Activated CD4-positive, alpha-beta T cell treated with anti-CD3 and anti-CD28 coated beads, Interleukin-2, amount 10 ng/mL, durations not matched to agents 7 days and 5 days (primary cell): ENCODE measurements at regions not wholly inside any gene's neighbourhood (a gene's known extent, or its start where the extent isn't known, plus 50 kb on each side); places are given as distances from the start of the nearest gene placed in this dataset.
A peak's percentile ranks its signal among the peaks of the same experiment; 100 is the strongest.

Experiments
- CTCF ChIA-PET: fragments of 350-600 bp; sonication (Branson Sonifier 250); formaldehyde crosslinking; loops from one replicate; lab custom pipeline; 2021; ENCODE audit warnings: antibody characterized with exemption; lab: Charles Lee
- POLR2A ChIA-PET: fragments of 350-600 bp; sonication (Branson Sonifier 250); formaldehyde crosslinking; loops from one replicate; lab custom pipeline; 2021; ENCODE audit warnings: antibody characterized with exemption; lab: Charles Lee
- DNase-seq: peaks from one replicate; pipeline ENCODE4 v3.0.0-alpha.2; 2020
- H3K27ac Mint-ChIP-seq: one replicate; pipeline ENCODE4 v1.8.0; 2021; ENCODE audit warnings: mild to moderate bottlenecking, moderate library complexity, mixed read lengths
- H3K27me3 Mint-ChIP-seq: one replicate; pipeline ENCODE4 v1.8.0; 2021; ENCODE audit warnings: mixed read lengths
- H3K36me3 Mint-ChIP-seq: one replicate; pipeline ENCODE4 v1.8.0; 2021; ENCODE audit warnings: low read depth, mixed read lengths
- H3K4me1 Mint-ChIP-seq: one replicate; pipeline ENCODE4 v1.8.0; 2021; ENCODE audit warnings: mixed read lengths
- H3K4me3 Mint-ChIP-seq: one replicate; pipeline ENCODE4 v1.8.0; 2021; ENCODE audit warnings: mild to moderate bottlenecking, moderate library complexity, mixed read lengths
- H3K9me3 Mint-ChIP-seq: one replicate; pipeline ENCODE4 v1.8.0; 2021; ENCODE audit warnings: mixed read lengths

- POLR2A ChIA-PET: no interaction called here
- CTCF ChIA-PET: interaction anchor here (1.3 kb wide), 1 partner anchor 533 kb away, joined by 4 read pairs; no protein-coding TSS in a partner anchor
- DNase-seq: no peak
- Mint-ChIP-seq H3K27me3 (peaks cover 55% of the 10 kb centered on the region), H3K36me3 (no peaks in the 10 kb centered on the region), H3K4me3 (no peak overlapping the region), H3K27ac (no peak overlapping the region), H3K4me1 (peaks cover 8% of the 10 kb centered on the region), H3K9me3 (no peaks in the 10 kb centered on the region)
Observed at GRCh38 chr3:193782747-193783146, 189.7 kb downstream of the OPA1 start.

- H3K4me1 Mint-ChIP-seq: peaks cover 8% of the 10 kb centered on the region
- ChIA-PET POLR2A (no interaction called here), CTCF (interaction anchor here (1.3 kb wide), 1 partner anchor 532 kb away, joined by 4 read pairs; no protein-coding TSS in a partner anchor)
- H3K36me3 Mint-ChIP-seq: no peaks in the 10 kb centered on the region
- H3K9me3 Mint-ChIP-seq: no peaks in the 10 kb centered on the region
- H3K27me3 Mint-ChIP-seq: peaks cover 53% of the 10 kb centered on the region
- no peak overlapping the region for H3K27ac Mint-ChIP-seq
- H3K4me3 Mint-ChIP-seq: no peak overlapping the region
- DNase-seq: no peak
Observed at GRCh38 chr3:193783166-193783896, 190.3 kb downstream of the OPA1 start.

- CTCF ChIA-PET: interaction anchor here (0.7 to 2.5 kb wide), 2 partner anchors 21 to 531 kb away, joined by 3 to 12 read pairs; no protein-coding TSS in a partner anchor
- Mint-ChIP-seq H3K9me3 (no peaks in the 10 kb centered on the region), H3K36me3 (no peaks in the 10 kb centered on the region), H3K27me3 (peaks cover 42% of the 10 kb centered on the region), H3K4me1 (peaks cover 4% of the 10 kb centered on the region), H3K27ac (no peak overlapping the region), H3K4me3 (no peak overlapping the region)
- POLR2A ChIA-PET: no interaction called here
- no peak for DNase-seq
Observed at GRCh38 chr3:193784822-193785221, 191.8 kb downstream of the OPA1 start.

- Mint-ChIP-seq H3K27ac (no peak overlapping the region), H3K4me3 (no peak overlapping the region), H3K4me1 (peaks cover 4% of the 10 kb centered on the region), H3K9me3 (no peaks in the 10 kb centered on the region), H3K27me3 (peaks cover 30% of the 10 kb centered on the region), H3K36me3 (no peaks in the 10 kb centered on the region)
- CTCF ChIA-PET: no interaction called here
- DNase-seq: no peak
- POLR2A ChIA-PET: no interaction called here
Observed at GRCh38 chr3:193787496-193787870, 194.5 kb downstream of the OPA1 start.

- no peak overlapping the region for H3K27ac Mint-ChIP-seq
- H3K4me1 Mint-ChIP-seq: peaks cover 4% of the 10 kb centered on the region
- POLR2A ChIA-PET: no interaction called here
- H3K36me3 Mint-ChIP-seq: no peaks in the 10 kb centered on the region
- CTCF ChIA-PET: interaction anchor here (0.6 to 1.0 kb wide), 3 partner anchors 198 to 528 kb away, joined by 3 read pairs; no protein-coding TSS in a partner anchor
- peaks cover 25% of the 10 kb centered on the region for H3K27me3 Mint-ChIP-seq
- no peaks in the 10 kb centered on the region for H3K9me3 Mint-ChIP-seq
- DNase-seq: peak; percentile 14
- no peak overlapping the region for H3K4me3 Mint-ChIP-seq
Observed at GRCh38 chr3:193788189-193788991, 195.4 kb downstream of the OPA1 start.

GRCh38 chr3:193789455-193789854 lies 196.4 kb downstream of the OPA1 start:
- POLR2A ChIA-PET: no interaction called here
- no peak for DNase-seq
- peaks cover 4% of the 10 kb centered on the region for H3K4me1 Mint-ChIP-seq
- peaks cover 18% of the 10 kb centered on the region for H3K27me3 Mint-ChIP-seq
- CTCF ChIA-PET: no interaction called here
- no peaks in the 10 kb centered on the region for H3K36me3 Mint-ChIP-seq
- no peak overlapping the region for H3K4me3 Mint-ChIP-seq
- H3K9me3 Mint-ChIP-seq: no peaks in the 10 kb centered on the region
- no peak overlapping the region for H3K27ac Mint-ChIP-seq

GRCh38 chr3:193790086-193790990 lies 197.3 kb downstream of the OPA1 start:
- no peak overlapping the region for H3K4me3 Mint-ChIP-seq
- peaks cover 4% of the 10 kb centered on the region for H3K4me1 Mint-ChIP-seq
- H3K36me3 Mint-ChIP-seq: no peaks in the 10 kb centered on the region
- H3K27me3 Mint-ChIP-seq: peaks cover 12% of the 10 kb centered on the region
- H3K27ac Mint-ChIP-seq: no peak overlapping the region
- no peaks in the 10 kb centered on the region for H3K9me3 Mint-ChIP-seq
- CTCF ChIA-PET: interaction anchor here (0.7 kb wide), 1 partner anchor 532 kb away, joined by 3 read pairs; no protein-coding TSS in a partner anchor
- no peak for DNase-seq
- POLR2A ChIA-PET: no interaction called here

- peaks cover 4% of the 10 kb centered on the region for H3K4me1 Mint-ChIP-seq
- peaks cover 12% of the 10 kb centered on the region for H3K27me3 Mint-ChIP-seq
- H3K36me3 Mint-ChIP-seq: no peaks in the 10 kb centered on the region
- no peak for DNase-seq
- CTCF ChIA-PET: no interaction called here
- no peak overlapping the region for H3K27ac Mint-ChIP-seq
- H3K4me3 Mint-ChIP-seq: no peak overlapping the region
- no peaks in the 10 kb centered on the region for H3K9me3 Mint-ChIP-seq
- POLR2A ChIA-PET: no interaction called here
Observed at GRCh38 chr3:193791041-193792032, 198.3 kb downstream of the OPA1 start.

- Mint-ChIP-seq H3K4me3 (no peak overlapping the region), H3K27ac (no peak overlapping the region), H3K9me3 (no peaks in the 10 kb centered on the region), H3K4me1 (peaks cover 4% of the 10 kb centered on the region), H3K36me3 (no peaks in the 10 kb centered on the region), H3K27me3 (peaks cover 12% of the 10 kb centered on the region)
- DNase-seq: no peak
- POLR2A ChIA-PET: no interaction called here
- CTCF ChIA-PET: interaction anchor here (0.6 kb wide), 1 partner anchor 68 kb away, joined by 3 read pairs; no protein-coding TSS in a partner anchor
Observed at GRCh38 chr3:193793123-193793522, 200.1 kb downstream of the OPA1 start.

- Mint-ChIP-seq H3K27me3 (peaks cover 12% of the 10 kb centered on the region), H3K4me3 (no peak overlapping the region), H3K27ac (no peak overlapping the region), H3K4me1 (peaks cover 4% of the 10 kb centered on the region), H3K9me3 (no peaks in the 10 kb centered on the region), H3K36me3 (no peaks in the 10 kb centered on the region)
- DNase-seq: no peak
- ChIA-PET POLR2A (no interaction called here), CTCF (no interaction called here)
Observed at GRCh38 chr3:193794002-193794881, 201.2 kb downstream of the OPA1 start.
